ENCODE measurements at regions not wholly inside any gene's neighbourhood (a gene's known extent, or its start where the extent isn't known, plus 50 kb on each side); places are given as distances from the start of the nearest gene placed in this dataset.

- no peaks in the 10 kb centered on the region for H3K4me1 Mint-ChIP-seq
- CTCF ChIA-PET = no interaction called here
Measured at GRCh38 chr13:111967572-111968201, 99.3 kb upstream of the SOX1 start.

GRCh38 chr13:111968336-111969010 is 98.5 kb upstream of the SOX1 start:
- Mint-ChIP-seq H3K27ac (no peak overlapping the region), H3K36me3 (no peaks in the 10 kb centered on the region), H3K4me3 (no peak overlapping the region), H3K27me3 (peaks cover 0 to 60% (median 26%) of the 10 kb centered on the region in 5 donors), H3K4me1 (no peaks in the 10 kb centered on the region), H3K9me3 (peaks cover 0 to 4% (median 0%) of the 10 kb centered on the region in 11 donors)
- CTCF ChIA-PET = no interaction called here
- Histone ChIP-seq H3K4me1 (ENCODE audit: control insufficient read depth in 2 of 2, insufficient read depth in 2 of 2, low read length in 2 of 2) (no peaks in the 10 kb centered on the region), H3K36me3 (ENCODE audit: control insufficient read depth in 2 of 3, insufficient read depth in 3 of 3, low read length in 3 of 3) (no peaks in the 10 kb centered on the region), H3K4me3 (ENCODE audit: low read length) (no peak overlapping the region), H3K27ac (ENCODE audit: low read depth, low read length) (no peak overlapping the region), H3K27me3 (ENCODE audit: control insufficient read depth in 2 of 2, insufficient read depth in 2 of 2, low read length in 2 of 2) (no peaks in the 10 kb centered on the region), H3K9me3 (ENCODE audit: control insufficient read depth in 2 of 3, low read length in 3 of 3) (no peaks in the 10 kb centered on the region)
- ATAC-seq (no peak), DNase-seq (no peak)
- POLR2A ChIA-PET = no interaction called here
- intact Hi-C loops (cut with micrococcal nuclease) = no loop called here

More at GRCh38 chr13:111967572-111968201, 99.3 kb upstream of the SOX1 start:
- POLR2A ChIA-PET = no interaction called here
- no peaks in the 10 kb centered on the region for H3K9me3 ChIP-seq (ENCODE audit: control insufficient read depth in 2 of 3, low read length in 3 of 3)
- no peak overlapping the region for H3K4me3 Mint-ChIP-seq
- peaks cover 0 to 4% (median 0%) of the 10 kb centered on the region in 11 donors for H3K9me3 Mint-ChIP-seq
- no peaks in the 10 kb centered on the region for H3K4me1 ChIP-seq (ENCODE audit: control insufficient read depth in 2 of 2, insufficient read depth in 2 of 2, low read length in 2 of 2)
- H3K27me3 ChIP-seq (ENCODE audit: control insufficient read depth in 2 of 2, insufficient read depth in 2 of 2, low read length in 2 of 2) = no peaks in the 10 kb centered on the region
- DNase-seq (no peak), ATAC-seq (no peak)
- H3K4me3 ChIP-seq (ENCODE audit: low read length) = no peak overlapping the region
- intact Hi-C loops (cut with micrococcal nuclease) = no loop called here
- H3K36me3 ChIP-seq (ENCODE audit: control insufficient read depth in 2 of 3, insufficient read depth in 3 of 3, low read length in 3 of 3) = no peaks in the 10 kb centered on the region
- H3K36me3 Mint-ChIP-seq = no peaks in the 10 kb centered on the region
- peaks cover 0 to 52% (median 21%) of the 10 kb centered on the region in 5 donors for H3K27me3 Mint-ChIP-seq
- no peak overlapping the region for H3K27ac ChIP-seq (ENCODE audit: low read depth, low read length)
- H3K27ac Mint-ChIP-seq = no peak overlapping the region

GRCh38 chr13:111969551-111970135 is 97.3 kb upstream of the SOX1 start:
- Mint-ChIP-seq H3K4me3 (no peak overlapping the region), H3K27ac (no peak overlapping the region), H3K27me3 (peaks cover 0 to 64% (median 26%) of the 10 kb centered on the region in 5 donors), H3K36me3 (peaks cover 0 to 3% (median 0%) of the 10 kb centered on the region in 5 donors), H3K4me1 (no peaks in the 10 kb centered on the region), H3K9me3 (peaks cover 0 to 5% (median 4%) of the 10 kb centered on the region in 11 donors)
- ATAC-seq (no peak), DNase-seq (no peak)
- H3K27me3 ChIP-seq (ENCODE audit: control insufficient read depth in 2 of 2, insufficient read depth in 2 of 2, low read length in 2 of 2) = no peaks in the 10 kb centered on the region
- intact Hi-C loops (cut with micrococcal nuclease) = no loop called here
- CTCF ChIA-PET = no interaction called here
- no peak overlapping the region for H3K4me3 ChIP-seq (ENCODE audit: low read length)
- H3K27ac ChIP-seq (ENCODE audit: low read depth, low read length) = no peak overlapping the region
- no peaks in the 10 kb centered on the region for H3K9me3 ChIP-seq (ENCODE audit: control insufficient read depth in 2 of 3, low read length in 3 of 3)
- no peaks in the 10 kb centered on the region for H3K4me1 ChIP-seq (ENCODE audit: control insufficient read depth in 2 of 2, insufficient read depth in 2 of 2, low read length in 2 of 2)
- POLR2A ChIA-PET = no interaction called here
- no peaks in the 10 kb centered on the region for H3K36me3 ChIP-seq (ENCODE audit: control insufficient read depth in 2 of 3, insufficient read depth in 3 of 3, low read length in 3 of 3)

GRCh38 chr13:111970494-111971141 is 96.3 kb upstream of the SOX1 start:
- no peak for ATAC-seq

GRCh38 chr13:111971891-111972780 is 94.8 kb upstream of the SOX1 start:
- ATAC-seq (no peak), DNase-seq (no peak)
- H3K27ac Mint-ChIP-seq = no peak overlapping the region
- Histone ChIP-seq H3K27ac (ENCODE audit: low read depth, low read length) (no peak overlapping the region), H3K4me3 (ENCODE audit: low read length) (no peak overlapping the region), H3K36me3 (ENCODE audit: control insufficient read depth in 2 of 3, insufficient read depth in 3 of 3, low read length in 3 of 3) (no peaks in the 10 kb centered on the region), H3K4me1 (ENCODE audit: control insufficient read depth in 2 of 2, insufficient read depth in 2 of 2, low read length in 2 of 2) (no peaks in the 10 kb centered on the region), H3K27me3 (ENCODE audit: control insufficient read depth in 2 of 2, insufficient read depth in 2 of 2, low read length in 2 of 2) (no peaks in the 10 kb centered on the region), H3K9me3 (ENCODE audit: control insufficient read depth in 2 of 3, low read length in 3 of 3) (no peaks in the 10 kb centered on the region)
- no peak overlapping the region for H3K4me3 Mint-ChIP-seq
- H3K9me3 Mint-ChIP-seq = peaks cover 0 to 14% (median 6%) of the 10 kb centered on the region in 11 donors
- H3K27me3 Mint-ChIP-seq = peaks cover 0 to 63% (median 26%) of the 10 kb centered on the region in 5 donors
- CTCF ChIA-PET = no interaction called here
- peaks cover 0 to 5% (median 0%) of the 10 kb centered on the region in 7 donors for H3K4me1 Mint-ChIP-seq
- intact Hi-C loops (cut with micrococcal nuclease) = no loop called here
- POLR2A ChIA-PET = no interaction called here
- H3K36me3 Mint-ChIP-seq = peaks cover 0 to 7% (median 0%) of the 10 kb centered on the region in 5 donors

More at GRCh38 chr13:111970494-111971141, 96.3 kb upstream of the SOX1 start:
- Histone ChIP-seq H3K27ac (ENCODE audit: low read depth, low read length) (no peak overlapping the region), H3K27me3 (ENCODE audit: control insufficient read depth in 2 of 2, insufficient read depth in 2 of 2, low read length in 2 of 2) (no peaks in the 10 kb centered on the region), H3K9me3 (ENCODE audit: control insufficient read depth in 2 of 3, low read length in 3 of 3) (no peaks in the 10 kb centered on the region), H3K4me3 (ENCODE audit: low read length) (no peak overlapping the region), H3K4me1 (ENCODE audit: control insufficient read depth in 2 of 2, insufficient read depth in 2 of 2, low read length in 2 of 2) (no peaks in the 10 kb centered on the region), H3K36me3 (ENCODE audit: control insufficient read depth in 2 of 3, insufficient read depth in 3 of 3, low read length in 3 of 3) (no peaks in the 10 kb centered on the region)
- peaks cover 0 to 7% (median 0%) of the 10 kb centered on the region in 5 donors for H3K36me3 Mint-ChIP-seq
- peaks cover 0 to 14% (median 6%) of the 10 kb centered on the region in 11 donors for H3K9me3 Mint-ChIP-seq
- H3K4me3 Mint-ChIP-seq = no peak overlapping the region
- intact Hi-C loops (cut with micrococcal nuclease) = no loop called here
- no peak for DNase-seq
- POLR2A ChIA-PET = no interaction called here
- H3K4me1 Mint-ChIP-seq = peaks cover 0 to 5% (median 0%) of the 10 kb centered on the region in 7 donors
- peaks cover 0 to 64% (median 26%) of the 10 kb centered on the region in 5 donors for H3K27me3 Mint-ChIP-seq
- no peak overlapping the region for H3K27ac Mint-ChIP-seq
- CTCF ChIA-PET = no interaction called here

GRCh38 chr13:111973186-111973585 is 93.8 kb upstream of the SOX1 start:
- POLR2A ChIA-PET = no interaction called here
- CTCF ChIA-PET = no interaction called here
- Mint-ChIP-seq H3K27ac (no peak overlapping the region), H3K4me1 (peaks cover 0 to 5% (median 0%) of the 10 kb centered on the region in 7 donors), H3K36me3 (peaks cover 0 to 7% (median 0%) of the 10 kb centered on the region in 5 donors), H3K27me3 (peaks cover 5 to 57% (median 28%) of the 10 kb centered on the region in 5 donors), H3K4me3 (no peak overlapping the region), H3K9me3 (peaks cover 0 to 14% (median 6%) of the 10 kb centered on the region in 11 donors)
- no peaks in the 10 kb centered on the region for H3K27me3 ChIP-seq (ENCODE audit: control insufficient read depth in 2 of 2, insufficient read depth in 2 of 2, low read length in 2 of 2)
- ATAC-seq = no peak
- H3K27ac ChIP-seq (ENCODE audit: low read depth, low read length) = no peak overlapping the region
- DNase-seq = no peak
- H3K4me3 ChIP-seq (ENCODE audit: low read length) = no peak overlapping the region
- no peaks in the 10 kb centered on the region for H3K36me3 ChIP-seq (ENCODE audit: control insufficient read depth in 2 of 3, insufficient read depth in 3 of 3, low read length in 3 of 3)
- intact Hi-C loops (cut with micrococcal nuclease) = no loop called here
- H3K4me1 ChIP-seq (ENCODE audit: control insufficient read depth in 2 of 2, insufficient read depth in 2 of 2, low read length in 2 of 2) = no peaks in the 10 kb centered on the region
- no peaks in the 10 kb centered on the region for H3K9me3 ChIP-seq (ENCODE audit: control insufficient read depth in 2 of 3, low read length in 3 of 3)

All from naive thymus-derived CD4-positive, alpha-beta T cell (primary cell).